NCI-H128 (cell line): ENCODE measurements at regions not wholly inside any gene's neighbourhood (a gene's known extent, or its start where the extent isn't known, plus 50 kb on each side); places are given as distances from the start of the nearest gene placed in this dataset.

Source experiments
- DNase-seq: peaks from one replicate; lab custom pipeline; 2025; ENCODE audit not compliant: unreplicated experiment; lab: John Stamatoyannopoulos, UW

DNA sequence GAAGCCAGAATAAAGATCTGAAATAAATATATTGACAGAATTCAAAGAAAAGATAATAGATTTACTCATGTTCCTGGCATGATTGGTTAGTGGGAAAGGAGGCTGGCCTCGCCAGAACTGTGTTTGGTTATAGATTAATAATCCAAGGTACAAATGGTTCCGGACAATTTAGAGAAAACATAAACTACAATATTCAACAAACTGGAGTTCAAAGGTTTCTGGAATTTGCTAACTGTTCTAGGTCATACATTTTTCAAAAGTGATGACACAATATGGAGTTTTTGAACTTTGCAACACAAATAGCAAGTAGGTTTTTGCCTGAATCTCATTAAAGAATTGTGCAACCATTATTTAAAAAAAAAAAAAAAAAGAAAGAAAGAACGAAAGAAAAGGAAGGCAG is 251.7 kb upstream of the SALL1 start:
- DNase-seq, result no peak

GRCh38 chr16:51402298-51402697 is 251.2 kb upstream of the SALL1 start:
- no peak for DNase-seq

DNA sequence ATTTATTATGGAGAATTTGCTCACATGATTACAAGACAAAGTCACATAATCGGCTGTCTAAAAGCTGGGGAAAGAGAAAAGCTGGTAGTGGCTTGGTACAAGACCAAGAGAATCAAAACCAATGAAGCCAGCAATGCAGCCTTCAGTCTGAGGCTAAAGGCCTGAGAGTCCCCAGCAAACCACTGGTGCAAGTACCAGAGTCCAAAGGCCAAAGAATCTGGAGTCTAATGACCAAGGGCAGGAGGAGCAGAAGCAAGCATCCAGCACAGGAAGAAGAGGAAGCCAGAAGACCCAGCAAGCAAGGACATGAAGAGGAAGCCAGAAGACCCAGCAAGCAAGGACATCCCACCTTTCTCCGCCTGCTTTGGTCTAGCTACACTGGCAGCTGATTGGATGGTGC is 250.6 kb upstream of the SALL1 start:
- no peak for DNase-seq

- DNase-seq, result no peak
Measured at GRCh38 chr16:51399908-51400670, 249.0 kb upstream of the SALL1 start.

DNA sequence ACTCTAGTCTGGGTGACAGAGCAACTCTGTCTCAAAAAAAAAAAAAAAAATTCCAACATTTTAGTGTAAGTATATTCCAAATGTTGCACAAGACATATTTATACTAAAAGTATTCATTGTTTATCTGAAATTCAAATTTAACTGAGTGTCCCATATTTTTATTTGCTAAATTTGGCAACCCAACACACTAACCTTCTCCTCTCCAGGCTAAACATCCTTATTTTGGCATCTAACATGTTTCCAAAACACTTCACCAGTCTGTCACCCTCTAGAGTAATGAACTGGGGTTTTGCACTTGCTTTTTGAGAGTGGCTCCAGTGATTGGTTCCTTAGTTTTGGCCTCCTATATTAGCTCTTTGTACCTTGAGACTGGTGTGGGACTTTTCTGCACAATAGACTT is 243.4 kb upstream of the SALL1 start:
- no peak for DNase-seq

DNA sequence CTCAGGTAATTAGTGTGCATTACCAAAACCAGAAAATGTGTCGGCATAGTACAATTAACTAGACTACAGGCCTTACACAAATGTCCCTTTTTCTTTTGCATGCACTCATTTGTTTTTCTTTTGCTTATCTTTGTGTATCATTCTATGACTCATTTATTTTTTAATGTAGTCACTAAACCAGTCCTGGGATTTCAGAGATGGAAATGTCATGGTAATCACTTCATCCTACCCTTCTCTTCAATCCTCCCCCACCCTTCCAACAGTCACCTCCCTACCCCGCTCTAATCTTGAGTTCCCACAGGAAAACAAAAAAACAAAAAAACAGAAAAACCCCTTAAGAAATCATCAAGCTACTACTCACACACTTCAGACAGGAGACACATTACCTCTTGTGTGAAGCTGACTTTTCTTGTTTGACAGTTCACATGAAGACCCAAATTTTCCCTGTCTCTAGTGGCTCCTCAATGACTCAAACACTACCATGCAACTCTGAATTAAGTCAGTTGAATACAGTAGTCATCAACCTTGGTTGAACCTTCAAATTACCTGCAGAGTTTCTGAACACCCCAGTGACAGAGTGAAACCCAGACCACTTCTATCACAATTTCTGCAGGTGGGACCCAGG is 242.4 kb upstream of the SALL1 start:
- no peak for DNase-seq

GRCh38 chr16:51392521-51393187 is 241.6 kb upstream of the SALL1 start:
- no peak for DNase-seq

GRCh38 chr16:51391798-51392511 is 240.9 kb upstream of the SALL1 start:
- no peak for DNase-seq

- no peak for DNase-seq
Measured at GRCh38 chr16:51390877-51391276, 239.8 kb upstream of the SALL1 start.

DNA sequence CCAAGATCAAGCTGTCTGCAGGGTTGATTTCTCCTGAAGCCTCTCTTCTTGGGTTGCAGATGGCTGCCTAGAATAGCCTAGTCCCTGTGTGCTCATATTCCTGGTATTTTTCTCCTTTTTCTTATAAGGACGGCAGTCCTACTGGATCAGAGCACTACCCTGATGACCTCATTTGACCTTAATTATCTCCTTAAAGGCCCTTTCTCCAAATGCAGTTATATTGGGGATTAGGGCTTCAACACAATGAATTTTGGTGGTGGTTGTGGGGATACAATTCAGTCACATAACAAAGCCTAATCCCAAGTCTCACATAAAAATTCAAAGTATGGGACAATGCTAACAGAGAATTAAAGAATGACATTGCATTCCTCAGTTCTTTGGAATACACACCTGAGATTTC is 238.8 kb upstream of the SALL1 start:
- no peak for DNase-seq

DNA sequence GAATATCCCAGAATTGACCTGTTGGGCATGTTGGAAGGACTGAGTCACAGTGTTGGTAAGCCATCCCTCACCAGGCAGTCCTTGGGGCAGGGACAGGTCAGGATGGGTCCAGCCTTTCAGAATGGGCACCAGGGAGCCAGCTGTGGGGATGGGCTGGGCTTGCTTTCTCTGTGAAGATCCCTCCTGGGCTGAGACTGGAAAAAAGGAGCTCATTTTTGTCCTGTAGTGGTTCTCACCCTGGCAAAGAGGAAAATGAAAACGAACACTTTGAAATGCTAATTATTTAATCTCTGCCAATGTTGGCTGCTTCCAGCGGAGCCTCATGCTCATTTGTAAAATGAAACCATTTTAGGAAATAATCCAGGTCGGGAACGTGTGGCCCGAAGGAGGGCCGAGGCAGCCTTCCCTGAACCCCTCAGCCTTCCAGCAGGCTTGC is 237.5 kb upstream of the SALL1 start:
- no peak for DNase-seq

GRCh38 chr16:51383909-51384308 is 232.8 kb upstream of the SALL1 start:
- no peak for DNase-seq

GRCh38 chr16:51382940-51383339 is 231.9 kb upstream of the SALL1 start:
- DNase-seq, result no peak

DNA sequence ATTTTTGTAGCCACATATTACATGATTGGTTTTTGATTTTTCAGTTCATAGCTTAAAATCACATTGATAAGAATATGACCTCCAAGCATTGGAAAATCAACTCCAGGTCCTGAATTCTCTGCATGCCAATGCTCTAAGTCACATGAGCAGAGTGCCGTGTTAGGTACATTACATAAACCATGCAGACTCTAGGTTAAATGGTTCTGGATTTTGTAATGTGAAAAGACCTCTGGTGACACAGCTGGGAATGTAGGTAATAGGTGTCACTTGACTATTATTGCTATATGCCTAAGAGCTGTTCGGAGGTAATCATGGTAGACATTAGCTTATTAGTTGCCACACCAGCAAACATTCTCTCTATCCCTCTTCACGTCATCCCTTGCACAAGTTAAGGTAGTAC is 231.1 kb upstream of the SALL1 start:
- no peak for DNase-seq

GRCh38 chr16:51376080-51376479 is 225.0 kb upstream of the SALL1 start:
- DNase-seq, result no peak

DNA sequence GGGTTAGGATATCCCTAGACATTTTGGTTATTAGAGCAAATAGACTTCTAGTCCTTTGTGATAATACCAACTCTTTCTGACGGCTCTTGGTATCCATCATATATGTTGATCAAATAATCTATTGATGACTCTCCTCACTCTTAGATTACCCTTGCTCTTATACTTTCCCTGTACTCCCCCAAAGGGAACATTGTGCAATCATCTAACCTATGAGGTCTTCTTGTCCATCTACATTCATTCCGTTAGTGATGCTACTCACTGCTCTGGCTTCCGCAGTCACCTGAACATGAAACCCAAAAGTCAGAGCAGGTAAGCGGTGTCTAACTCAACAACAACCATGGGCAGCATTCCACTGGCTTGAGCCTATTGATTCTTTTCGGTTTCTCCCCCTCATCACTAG is 223.7 kb upstream of the SALL1 start:
- DNase-seq, result no peak

DNA sequence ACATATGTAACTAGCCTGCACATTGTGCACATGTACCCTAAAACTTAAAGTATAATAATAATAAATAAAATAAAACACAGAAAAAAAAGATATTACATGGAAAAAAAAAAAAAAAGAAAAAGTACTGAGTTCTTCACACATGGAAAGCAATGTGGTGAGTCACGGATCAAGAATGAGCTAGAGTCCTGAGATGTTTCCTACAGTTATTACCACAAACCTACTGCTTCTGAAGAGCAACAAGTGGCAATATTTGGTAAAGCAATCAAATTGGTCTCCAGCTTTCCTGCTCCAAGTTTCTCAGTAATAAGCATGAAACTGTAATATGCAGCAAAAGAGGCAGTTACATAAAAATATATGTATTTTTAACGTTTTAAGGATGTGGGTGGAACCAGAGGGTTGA is 223.3 kb upstream of the SALL1 start:
- no peak for DNase-seq

- no peak for DNase-seq
Measured at GRCh38 chr16:51365715-51366114, 214.6 kb upstream of the SALL1 start.

DNA sequence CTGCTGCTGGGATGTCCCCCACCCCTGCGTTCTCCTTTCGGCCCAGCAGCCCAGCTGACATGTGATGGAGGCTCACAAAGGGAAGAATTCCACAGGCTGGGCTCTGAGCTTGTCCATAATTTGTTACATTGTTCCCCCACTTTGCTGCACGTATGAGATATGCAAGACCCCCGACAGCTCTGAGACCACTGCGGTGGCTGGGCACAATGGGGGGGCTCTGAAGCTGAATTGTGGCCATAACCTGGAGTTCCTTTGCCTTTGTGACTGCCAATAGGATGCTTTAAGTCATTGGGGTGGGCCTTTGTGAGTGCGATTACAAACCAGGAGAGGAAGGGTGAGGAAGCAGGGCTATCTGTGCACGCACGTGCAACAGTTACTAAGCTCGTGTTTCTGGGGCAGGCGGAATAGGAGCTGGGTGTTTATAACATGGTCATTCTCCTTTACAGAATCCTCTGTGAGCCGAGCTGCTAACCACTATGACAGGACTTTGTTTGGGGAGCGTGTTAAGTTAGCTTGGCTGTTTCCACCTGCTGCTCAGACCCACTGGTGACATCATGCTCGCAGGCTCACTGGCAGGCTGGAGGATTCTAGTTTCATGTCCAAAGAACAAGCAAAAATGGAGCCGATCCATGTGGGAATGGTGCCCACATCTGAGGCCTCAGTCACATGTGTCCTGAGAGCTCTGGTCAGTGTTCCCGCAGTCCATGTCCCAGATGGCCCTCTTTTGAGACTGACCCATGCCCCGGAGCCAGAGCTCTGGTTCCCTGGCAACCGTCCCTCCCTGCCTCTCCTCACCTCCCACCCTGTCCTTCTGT is 208.3 kb upstream of the SALL1 start:
- no peak for DNase-seq

DNA sequence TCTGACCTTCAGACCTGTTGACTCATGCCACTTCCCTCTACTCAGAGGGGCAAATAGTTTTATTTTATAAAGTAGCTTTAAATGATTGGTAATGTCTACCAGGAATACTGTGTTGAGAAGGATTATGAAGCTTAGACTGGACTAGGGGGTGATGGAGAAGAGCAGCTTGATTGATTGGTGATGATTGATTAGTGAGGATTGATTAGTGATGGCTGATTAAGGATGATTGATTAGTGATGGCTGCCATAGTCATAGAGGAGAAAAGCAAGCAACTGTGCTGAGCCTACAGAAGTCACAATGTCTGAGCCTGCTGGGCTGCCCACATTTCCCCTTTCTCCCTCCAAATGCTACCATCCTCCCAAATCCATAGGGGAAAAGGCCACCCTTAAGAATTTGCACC is 206.8 kb upstream of the SALL1 start:
- no peak for DNase-seq

DNA sequence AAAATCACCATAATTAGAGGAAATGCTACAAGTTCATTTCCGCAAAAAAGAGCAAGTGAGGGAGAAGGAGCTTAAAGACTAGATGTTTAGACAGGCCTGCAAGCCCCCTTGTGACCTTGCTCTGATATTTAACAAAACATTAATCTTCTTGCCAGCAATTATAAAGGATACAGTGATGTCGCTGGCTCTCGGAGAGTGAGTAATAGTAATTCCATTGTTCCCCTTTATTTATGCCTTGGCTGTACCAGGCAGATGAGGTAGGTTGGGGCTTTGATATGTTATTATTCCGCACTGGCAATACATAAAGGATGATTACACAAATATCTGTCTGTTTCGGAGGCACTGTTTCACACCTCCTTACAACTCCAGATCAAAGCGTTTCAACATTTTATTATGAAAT is 204.8 kb upstream of the SALL1 start:
- DNase-seq, result no peak
